WTC11 (cell line): ENCODE measurements at regions not wholly inside any gene's neighbourhood (a gene's known extent, or its start where the extent isn't known, plus 50 kb on each side); places are given as distances from the start of the nearest gene placed in this dataset.

Source experiments
- ATAC-seq: fragments of 200-7000 bp; cut with Tn5 transposase; 2 replicates; pipeline ENCODE4 v1.10.0; 2021; ENCODE audit warnings: mild to moderate bottlenecking, moderate library complexity
- CTCF ChIA-PET: fragments of 300-600 bp; sonication (Branson Sonifier 250); formaldehyde crosslinking; loops from one replicate; lab custom pipeline; 2021; ENCODE audit warnings: antibody characterized with exemption; lab: Charles Lee
- POLR2A ChIA-PET: fragments of 350-600 bp; sonication (Branson Sonifier 250); formaldehyde crosslinking; loops from one replicate; lab custom pipeline; 2021; ENCODE audit warnings: antibody characterized with exemption; lab: Charles Lee
- DNase-seq: peaks from one replicate; pipeline ENCODE4 v3.0.0; 2021; ENCODE audit warnings: low spot score
- H3K27ac Mint-ChIP-seq: 2 replicates; pipeline ENCODE4 v1.8.0; 2021; ENCODE audit warnings: mixed read lengths
- H3K27me3 Mint-ChIP-seq: 2 replicates; pipeline ENCODE4 v1.8.0; 2021; ENCODE audit warnings: low read depth, mild to moderate bottlenecking, moderate library complexity, mixed read lengths
- H3K36me3 Mint-ChIP-seq: 2 replicates; pipeline ENCODE4 v1.8.0; 2021; ENCODE audit warnings: mixed read lengths
- H3K4me1 Mint-ChIP-seq: 2 replicates; pipeline ENCODE4 v1.8.0; 2022; ENCODE audit warnings: mixed read lengths
- H3K4me3 Mint-ChIP-seq: 2 replicates; pipeline ENCODE4 v1.8.0; 2021; ENCODE audit warnings: mild to moderate bottlenecking, moderate library complexity, mixed read lengths
- H3K9me3 Mint-ChIP-seq: 2 replicates; pipeline ENCODE4 v1.8.0; 2021; ENCODE audit warnings: mixed read lengths
- ATF1 ChIP-seq: sonication (generic); formaldehyde crosslinking; IDR thresholded peaks from 2 replicates; pipeline ENCODE4 v1.8.1; 2023; ENCODE audit warnings: mild to moderate bottlenecking, moderate library complexity, missing genetic modification reagents
- ATF2 ChIP-seq: sonication (generic); formaldehyde crosslinking; IDR thresholded peaks from 2 replicates; pipeline ENCODE4 v1.8.1; 2022; ENCODE audit warnings: low read depth, missing genetic modification reagents, borderline replicate concordance
- ATF6 ChIP-seq: sonication (generic); formaldehyde crosslinking; IDR thresholded peaks from 2 replicates; pipeline ENCODE4 v1.8.1; 2023; ENCODE audit warnings: mild to moderate bottlenecking, missing genetic modification reagents
- FOXP1 ChIP-seq: sonication (generic); formaldehyde crosslinking; IDR thresholded peaks from 2 replicates; pipeline ENCODE4 v1.8.0; 2022; ENCODE audit warnings: missing genetic modification reagents, mild to moderate bottlenecking, moderate library complexity, borderline replicate concordance
- GRHL2 ChIP-seq: fragments of 250-450 bp; sonication (Bioruptor Pico); IDR thresholded peaks from 2 replicates; pipeline ENCODE4 v1.8.0; 2022; ENCODE audit warnings: mild to moderate bottlenecking, moderate library complexity; ENCODE audit not compliant: insufficient replicate concordance, severe bottlenecking
- KAT7 ChIP-seq: sonication (generic); formaldehyde crosslinking; IDR thresholded peaks from 2 replicates; pipeline ENCODE4 v1.8.1; 2023; ENCODE audit warnings: missing genetic modification reagents, mild to moderate bottlenecking, borderline replicate concordance
- NFE2L1 ChIP-seq: sonication (generic); formaldehyde crosslinking; IDR thresholded peaks from 2 replicates; pipeline ENCODE4 v1.8.1; 2023; ENCODE audit warnings: missing genetic modification reagents
- NR3C1 ChIP-seq: sonication (generic); formaldehyde crosslinking; conservative IDR thresholded peaks from 2 replicates; pipeline ENCODE4 v1.8.1; 2023; ENCODE audit warnings: low read depth, mild to moderate bottlenecking, missing genetic modification reagents
- PREB ChIP-seq: sonication (generic); formaldehyde crosslinking; IDR thresholded peaks from 2 replicates; pipeline ENCODE4 v1.8.1; 2022; ENCODE audit warnings: mild to moderate bottlenecking, missing genetic modification reagents, moderate library complexity, borderline replicate concordance
- SOX15 ChIP-seq: fragments of 250-450 bp; sonication (Bioruptor Pico); IDR thresholded peaks from 2 replicates; pipeline ENCODE4 v1.9.0; 2021; ENCODE audit warnings: mild to moderate bottlenecking
- STAT6 ChIP-seq: sonication (generic); formaldehyde crosslinking; conservative IDR thresholded peaks from 2 replicates; pipeline ENCODE4 v1.8.1; 2023; ENCODE audit warnings: mild to moderate bottlenecking, low read depth, missing genetic modification reagents, moderate library complexity
- TP53 ChIP-seq: sonication (generic); formaldehyde crosslinking; IDR thresholded peaks from 2 replicates; pipeline ENCODE4 v1.8.1; 2023; ENCODE audit warnings: mild to moderate bottlenecking, missing genetic modification reagents
- USF2 ChIP-seq: sonication (generic); formaldehyde crosslinking; IDR thresholded peaks from 2 replicates; pipeline ENCODE4 v1.8.1; 2023; ENCODE audit warnings: mild to moderate bottlenecking, missing genetic modification reagents, moderate library complexity
- ZNF138 ChIP-seq: sonication (generic); formaldehyde crosslinking; conservative IDR thresholded peaks from 2 replicates; pipeline ENCODE4 v1.8.1; 2022; ENCODE audit warnings: mild to moderate bottlenecking, moderate library complexity, missing genetic modification reagents
- ZNF281 ChIP-seq: sonication (generic); formaldehyde crosslinking; IDR thresholded peaks from 2 replicates; pipeline ENCODE4 v1.8.0; 2023; ENCODE audit warnings: mild to moderate bottlenecking, missing genetic modification reagents
- ZNF423 ChIP-seq: fragments of 250-450 bp; sonication (Bioruptor Pico); IDR thresholded peaks from 2 replicates; pipeline ENCODE4 v2.1.2; 2022; ENCODE audit warnings: mild to moderate bottlenecking, moderate library complexity
- ZNF425 ChIP-seq: fragments of 250-450 bp; sonication (Bioruptor Pico); conservative IDR thresholded peaks from 2 replicates; pipeline ENCODE4 v1.9.0; 2021; ENCODE audit warnings: mild to moderate bottlenecking
- ZSCAN18 ChIP-seq: fragments of 250-450 bp; sonication (Bioruptor Pico); IDR thresholded peaks from 2 replicates; pipeline ENCODE4 v2.1.2; 2022; ENCODE audit warnings: mild to moderate bottlenecking, moderate library complexity

- no peak for TF ChIP-seq ATF6 (CRISPR knock-in tag)
Measured at GRCh38 chr18:25798046-25798445, 292.4 kb downstream of the SS18 start (continued).

GRCh38 chr18:25795213-25795612 lies 295.2 kb downstream of the SS18 start:
- no peak overlapping the region for H3K4me3 Mint-ChIP-seq
- no peak for DNase-seq
- no peaks in the 10 kb centered on the region for H3K9me3 Mint-ChIP-seq
- H3K36me3 Mint-ChIP-seq, result no peaks in the 10 kb centered on the region
- CTCF ChIA-PET, result interaction anchor here (0.6 to 1.3 kb wide), 5 partner anchors 23 to 125 kb away, joined by 3 to 4 read pairs (median 3); no protein-coding TSS in a partner anchor
- H3K27me3 Mint-ChIP-seq, result no peaks in the 10 kb centered on the region
- H3K27ac Mint-ChIP-seq, result no peak overlapping the region
- ATAC-seq, result no peak
- TF ChIP-seq KAT7 (CRISPR knock-in tag) (no peak), ZNF423 (CRISPR knock-in tag) (no peak), NR3C1 (CRISPR knock-in tag) (no peak), FOXP1 (no peak), ZNF138 (CRISPR knock-in tag) (no peak), GRHL2 (CRISPR knock-in tag) (no peak), ATF2 (no peak)
- TF ChIP-seq, all 79 proteins: peak for 0
- no peaks in the 10 kb centered on the region for H3K4me1 Mint-ChIP-seq
- POLR2A ChIA-PET, result no interaction called here

GRCh38 chr18:25787276-25787675 lies 303.1 kb downstream of the SS18 start:
- Mint-ChIP-seq H3K4me3 (no peak overlapping the region), H3K4me1 (peaks cover 2% of the 10 kb centered on the region; the same call in 1 of the 2 replicates), H3K27me3 (no peaks in the 10 kb centered on the region), H3K27ac (no peak overlapping the region), H3K9me3 (no peaks in the 10 kb centered on the region), H3K36me3 (no peaks in the 10 kb centered on the region)
- DNase-seq, result no peak
- ATAC-seq, result no peak
- ChIA-PET POLR2A (no interaction called here), CTCF (no interaction called here)
- TF ChIP-seq TP53 (CRISPR knock-in tag) (no peak), ZNF425 (CRISPR knock-in tag) (no peak), USF2 (CRISPR knock-in tag) (no peak), PREB (CRISPR knock-in tag) (no peak), ZSCAN18 (CRISPR knock-in tag) (no peak), ZNF138 (CRISPR knock-in tag) (no peak), SOX15 (CRISPR knock-in tag) (no peak), ATF1 (CRISPR knock-in tag) (no peak), KAT7 (CRISPR knock-in tag) (no peak), STAT6 (CRISPR knock-in tag) (no peak), ZNF281 (CRISPR knock-in tag) (no peak), NFE2L1 (CRISPR knock-in tag) (no peak)
